ENCODE measurements at regions not wholly inside any gene's neighbourhood (a gene's known extent, or its start where the extent isn't known, plus 50 kb on each side); places are given as distances from the start of the nearest gene placed in this dataset.
"Not testable (repeated sequence)": the region's sequence is repeated elsewhere in the genome, so short reads cannot be mapped to it uniquely, and the experiment has no call there.

DNA sequence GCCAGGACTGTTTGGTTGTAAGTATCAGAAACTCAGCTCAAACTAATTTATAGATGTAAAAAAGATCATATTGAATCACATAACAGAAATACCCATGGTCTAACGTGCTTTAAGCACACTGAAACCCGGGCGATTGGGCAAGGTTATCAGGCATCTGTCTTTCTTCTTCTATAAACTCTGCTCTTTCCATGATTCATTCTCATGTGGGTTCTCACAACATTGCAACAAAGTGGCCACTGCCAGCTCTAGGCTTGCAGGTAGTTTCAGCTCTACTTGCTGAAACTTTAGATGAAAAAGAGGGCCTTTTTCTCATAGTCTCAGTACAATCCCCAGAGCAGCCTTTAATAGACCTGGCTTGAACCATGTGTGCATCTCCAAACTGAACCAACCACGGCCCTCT, 456.1 kb downstream of the MFSD1 start:
- H3K4me1 Mint-ChIP-seq, result no peaks in the 10 kb centered on the region
- H3K9me3 Mint-ChIP-seq, result peaks cover 4% of the 10 kb centered on the region
- peaks cover 30% of the 10 kb centered on the region for H3K27me3 Mint-ChIP-seq
- no peak overlapping the region for H3K4me3 Mint-ChIP-seq
- no peak for ATAC-seq
- no peak overlapping the region for H3K27ac Mint-ChIP-seq
- peaks cover 4% of the 10 kb centered on the region for H3K36me3 Mint-ChIP-seq

DNA sequence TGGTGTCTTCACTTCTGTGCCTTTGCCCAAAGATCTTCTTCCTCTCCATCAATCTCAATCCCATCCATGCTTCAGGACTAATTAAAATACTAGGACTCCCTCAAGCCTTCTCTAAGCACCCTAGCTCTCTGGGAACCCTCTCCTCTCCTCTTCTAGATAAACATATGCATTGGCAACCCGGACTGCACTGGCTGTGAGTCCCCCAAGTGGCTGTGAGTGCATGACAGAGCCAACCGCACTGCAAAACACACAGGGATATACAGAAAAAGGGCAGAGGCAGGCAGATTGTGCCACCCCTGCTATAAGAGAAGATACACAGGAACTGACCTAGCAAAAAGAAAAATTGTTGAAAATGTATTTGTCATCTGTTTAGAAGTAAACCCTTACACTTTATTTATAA, 457.1 kb downstream of the MFSD1 start:
- no peaks in the 10 kb centered on the region for H3K9me3 Mint-ChIP-seq
- no peaks in the 10 kb centered on the region for H3K4me1 Mint-ChIP-seq
- peaks cover 22% of the 10 kb centered on the region for H3K27me3 Mint-ChIP-seq
- H3K4me3 Mint-ChIP-seq, result no peak overlapping the region
- H3K27ac Mint-ChIP-seq, result no peak overlapping the region
- H3K36me3 Mint-ChIP-seq, result no peaks in the 10 kb centered on the region
- ATAC-seq, result no peak

DNA sequence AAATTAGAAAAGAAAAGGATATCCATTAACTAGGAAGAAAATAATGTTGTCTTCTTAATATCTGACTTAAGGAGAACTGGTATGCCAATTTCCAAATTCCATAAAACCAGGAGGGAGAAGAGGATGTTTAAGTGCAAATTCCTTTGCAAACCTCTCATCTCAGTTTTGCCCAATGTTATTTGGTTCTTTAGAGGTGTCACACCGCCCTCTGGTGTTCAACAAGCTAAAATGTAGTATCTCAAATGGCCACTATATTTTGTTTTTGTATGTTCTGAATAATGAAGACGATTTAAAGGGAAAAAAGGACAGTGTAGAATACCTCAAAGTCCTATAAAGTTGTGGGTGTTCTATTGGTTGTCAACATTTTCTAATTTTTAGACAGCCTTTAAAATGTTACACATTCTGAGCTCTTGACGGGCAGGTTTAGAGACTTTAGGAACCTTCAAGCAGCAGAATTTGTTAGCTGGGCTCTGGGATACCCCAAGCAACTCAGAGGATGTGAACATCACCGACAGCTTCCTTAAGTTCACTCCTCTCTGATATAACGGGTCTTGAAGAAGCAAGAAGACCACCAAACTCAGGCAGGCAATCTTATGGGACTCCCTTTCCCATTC, 458.3 kb downstream of the MFSD1 start:
- Mint-ChIP-seq H3K9me3 (no peaks in the 10 kb centered on the region), H3K4me3 (no peak overlapping the region), H3K27ac (no peak overlapping the region), H3K36me3 (no peaks in the 10 kb centered on the region), H3K4me1 (no peaks in the 10 kb centered on the region), H3K27me3 (peaks cover 12% of the 10 kb centered on the region)
- ATAC-seq, result no peak

DNA sequence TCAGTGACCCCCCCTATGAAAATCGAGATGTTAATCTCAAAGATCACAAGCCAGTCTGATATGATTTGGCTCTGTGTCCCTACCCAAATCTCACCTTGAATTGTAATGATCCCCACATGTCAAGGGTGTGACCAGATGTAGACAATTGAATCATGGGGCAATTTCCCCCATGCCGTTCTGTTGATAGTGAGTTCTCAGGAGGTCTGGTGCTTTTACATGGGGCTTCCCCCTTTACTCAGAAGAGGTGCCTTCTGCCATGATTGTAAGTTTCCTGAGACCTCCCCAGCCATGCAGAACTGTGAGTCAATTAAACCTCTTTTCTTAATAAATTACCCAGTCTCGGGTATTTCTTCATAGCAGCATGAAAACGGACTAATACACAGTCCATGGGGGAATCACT, 459.5 kb downstream of the MFSD1 start:
- H3K4me1 Mint-ChIP-seq, H3K9me3 Mint-ChIP-seq, ATAC-seq, H3K4me3 Mint-ChIP-seq, H3K27me3 Mint-ChIP-seq, H3K27ac Mint-ChIP-seq, H3K36me3 Mint-ChIP-seq: not testable (repeated sequence)

DNA sequence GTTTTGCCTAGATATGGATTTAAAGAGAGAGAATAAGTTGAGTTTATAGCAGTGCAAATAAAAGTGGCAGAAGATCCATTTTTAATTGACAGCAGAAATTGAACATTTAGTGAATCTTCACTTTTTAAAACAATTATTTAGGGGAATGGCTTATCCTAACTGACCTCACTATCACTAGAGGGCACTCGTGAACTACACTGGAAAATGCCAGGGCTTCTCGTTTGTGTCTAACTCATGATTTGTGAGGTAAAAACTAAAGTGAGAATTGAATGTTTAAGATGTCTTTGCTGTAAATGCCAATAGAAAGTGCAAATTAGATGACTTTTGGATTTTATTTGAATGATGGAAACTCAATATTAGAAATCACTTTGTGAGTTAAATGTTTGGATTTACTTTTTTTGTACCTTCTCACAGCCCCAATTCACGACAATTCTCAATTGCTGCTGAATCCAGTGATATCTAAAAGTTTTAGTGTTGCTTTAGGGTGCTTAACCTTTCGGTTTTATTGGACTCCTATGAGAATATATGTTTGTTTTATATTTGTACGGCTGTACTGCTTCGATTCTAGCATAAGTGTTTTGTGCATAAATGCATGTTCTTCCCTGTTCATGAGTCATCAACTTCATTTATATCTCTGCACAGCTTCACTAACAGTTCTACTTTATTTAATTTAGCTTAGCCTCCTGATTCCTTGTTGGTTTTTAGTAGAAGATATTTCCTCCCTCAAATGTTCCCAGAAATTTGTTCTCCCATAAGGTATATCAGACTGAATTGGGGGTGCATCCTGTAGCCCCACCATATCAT, 462.1 kb downstream of the MFSD1 start:
- no peak overlapping the region for H3K4me3 Mint-ChIP-seq
- ATAC-seq, result no peak
- no peaks in the 10 kb centered on the region for H3K9me3 Mint-ChIP-seq
- no peaks in the 10 kb centered on the region for H3K36me3 Mint-ChIP-seq
- H3K4me1 Mint-ChIP-seq, result no peaks in the 10 kb centered on the region
- peaks cover 3% of the 10 kb centered on the region for H3K27me3 Mint-ChIP-seq
- H3K27ac Mint-ChIP-seq, result no peak overlapping the region

DNA sequence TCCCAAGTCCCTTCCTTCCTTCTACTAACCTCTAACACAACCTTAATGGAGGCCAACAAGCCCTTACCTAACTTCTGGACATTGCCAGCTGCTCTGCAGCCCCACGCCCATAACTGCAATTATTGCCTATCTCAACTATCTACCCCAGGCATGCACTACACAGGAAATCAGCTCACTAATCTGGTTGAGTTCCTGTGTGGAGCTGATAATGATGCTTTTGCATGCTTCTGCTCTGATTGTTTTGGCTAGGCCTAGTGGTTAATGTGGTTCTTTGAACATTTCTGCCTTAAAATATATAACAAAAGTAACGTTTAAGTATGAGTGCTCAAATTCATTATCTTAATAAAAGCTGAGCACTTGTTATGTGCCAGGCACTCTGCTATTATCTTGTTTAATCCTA, 463.9 kb downstream of the MFSD1 start:
- Mint-ChIP-seq H3K36me3 (no peaks in the 10 kb centered on the region), H3K27me3 (peaks cover 9% of the 10 kb centered on the region), H3K4me3 (no peak overlapping the region), H3K4me1 (no peaks in the 10 kb centered on the region), H3K9me3 (no peaks in the 10 kb centered on the region), H3K27ac (no peak overlapping the region)
- no peak for ATAC-seq

DNA sequence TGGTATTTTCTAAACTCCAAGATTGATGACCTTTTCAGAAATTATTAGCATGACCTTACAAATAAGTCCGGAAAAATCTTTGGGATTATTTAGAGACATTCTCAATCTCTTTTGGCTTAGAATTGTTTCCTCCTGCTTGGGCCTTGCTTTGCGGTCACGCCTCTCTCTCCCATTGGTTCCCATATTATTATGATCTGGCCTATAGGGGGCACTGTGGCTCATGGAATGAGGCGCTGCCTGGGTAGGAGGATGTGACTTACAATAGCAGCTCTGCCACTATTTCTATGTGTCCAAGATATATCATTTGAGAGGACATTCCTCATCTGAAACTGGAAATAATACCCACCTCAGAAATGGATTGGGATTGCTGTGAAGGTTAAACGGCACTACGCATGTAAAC, 464.9 kb downstream of the MFSD1 start:
- no peaks in the 10 kb centered on the region for H3K9me3 Mint-ChIP-seq
- H3K36me3 Mint-ChIP-seq, result no peaks in the 10 kb centered on the region
- H3K4me3 Mint-ChIP-seq, result no peak overlapping the region

DNA sequence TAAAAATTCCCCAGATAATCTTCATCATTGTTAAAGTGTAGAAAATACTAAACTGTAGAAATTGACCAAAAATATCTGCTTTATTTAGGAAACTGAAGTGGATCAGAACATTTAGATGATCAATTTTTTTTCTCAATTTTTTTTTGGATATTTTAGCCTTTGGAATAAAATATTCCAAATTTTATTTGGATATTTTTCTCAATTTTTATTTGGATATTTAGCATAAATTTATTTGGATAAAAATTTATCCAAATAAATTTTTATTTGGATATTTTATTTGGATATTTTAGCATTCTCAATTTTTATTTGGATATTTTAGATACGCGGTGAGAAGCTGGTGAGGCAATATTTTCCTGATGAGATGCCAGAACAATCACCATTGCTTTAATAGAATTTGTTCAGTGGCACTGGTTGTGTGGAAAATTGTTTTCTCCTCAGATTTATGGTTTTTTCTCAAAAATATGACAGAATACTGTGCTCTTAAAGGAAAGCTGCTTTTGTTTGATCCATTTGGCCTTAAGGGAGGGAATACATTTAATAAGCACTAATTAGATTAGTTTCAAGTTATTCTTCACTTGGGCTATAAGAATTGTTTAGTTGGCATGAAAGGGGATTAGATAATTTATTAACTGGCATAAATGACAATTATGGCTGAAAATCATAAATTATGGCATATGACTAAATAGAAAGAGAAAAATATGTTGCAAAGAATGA, 470.1 kb downstream of the MFSD1 start:
- H3K9me3 Mint-ChIP-seq, result no peaks in the 10 kb centered on the region
- no peak overlapping the region for H3K27ac Mint-ChIP-seq
- no peaks in the 10 kb centered on the region for H3K36me3 Mint-ChIP-seq
- ATAC-seq, result no peak
- H3K4me1 Mint-ChIP-seq, result no peaks in the 10 kb centered on the region
- H3K4me3 Mint-ChIP-seq, result no peak overlapping the region
- H3K27me3 Mint-ChIP-seq, result peaks cover 9% of the 10 kb centered on the region

More for the DNA sequence above, 464.9 kb downstream of the MFSD1 start:
- Mint-ChIP-seq H3K4me1 (no peaks in the 10 kb centered on the region), H3K27me3 (peaks cover 9% of the 10 kb centered on the region), H3K27ac (no peak overlapping the region)
- ATAC-seq, result no peak

DNA sequence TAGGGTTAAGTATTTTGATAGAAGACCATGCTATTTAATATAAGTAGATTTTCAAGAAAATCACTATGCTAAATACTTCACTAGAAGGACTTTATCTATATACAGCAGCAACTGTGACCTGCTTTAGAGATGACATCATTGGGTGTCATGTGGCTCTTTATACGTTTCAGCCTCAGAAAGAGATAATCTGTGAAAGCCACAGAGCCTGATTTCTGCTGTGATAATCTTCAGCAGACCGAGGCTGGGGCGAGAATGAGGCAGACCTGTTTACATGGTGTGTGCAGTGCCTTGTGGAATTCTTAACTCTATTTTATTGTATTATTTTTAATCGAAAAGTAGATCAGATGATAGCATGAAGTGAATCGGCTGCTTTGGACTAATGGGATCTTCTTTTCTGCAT, 471.2 kb downstream of the MFSD1 start:
- Mint-ChIP-seq H3K4me1 (no peaks in the 10 kb centered on the region), H3K36me3 (no peaks in the 10 kb centered on the region), H3K27ac (no peak overlapping the region), H3K4me3 (no peak overlapping the region), H3K27me3 (peaks cover 9% of the 10 kb centered on the region), H3K9me3 (no peaks in the 10 kb centered on the region)
- no peak for ATAC-seq

DNA sequence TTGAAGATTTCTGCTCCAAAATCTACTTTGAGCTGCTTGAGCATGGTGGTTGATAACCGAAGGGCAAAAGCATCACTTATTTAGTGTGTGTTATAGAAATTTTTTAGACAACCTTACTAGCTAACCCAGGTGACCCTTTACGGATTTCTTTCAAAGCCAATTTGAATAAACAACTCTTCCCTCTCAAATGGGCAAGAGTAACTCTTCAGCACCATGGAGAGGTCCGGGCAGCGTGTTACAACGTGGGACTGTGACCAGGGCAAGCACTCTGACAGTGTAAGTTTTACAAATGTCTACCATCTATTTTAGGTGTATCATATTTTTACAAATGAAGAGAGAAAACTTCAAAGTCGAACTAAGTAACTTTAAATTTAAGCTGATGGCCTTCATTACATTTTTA, 471.8 kb downstream of the MFSD1 start:
- no peak for ATAC-seq
- Mint-ChIP-seq H3K27ac (no peak overlapping the region), H3K27me3 (peaks cover 9% of the 10 kb centered on the region), H3K36me3 (no peaks in the 10 kb centered on the region), H3K9me3 (no peaks in the 10 kb centered on the region), H3K4me1 (no peaks in the 10 kb centered on the region), H3K4me3 (no peak overlapping the region)

DNA sequence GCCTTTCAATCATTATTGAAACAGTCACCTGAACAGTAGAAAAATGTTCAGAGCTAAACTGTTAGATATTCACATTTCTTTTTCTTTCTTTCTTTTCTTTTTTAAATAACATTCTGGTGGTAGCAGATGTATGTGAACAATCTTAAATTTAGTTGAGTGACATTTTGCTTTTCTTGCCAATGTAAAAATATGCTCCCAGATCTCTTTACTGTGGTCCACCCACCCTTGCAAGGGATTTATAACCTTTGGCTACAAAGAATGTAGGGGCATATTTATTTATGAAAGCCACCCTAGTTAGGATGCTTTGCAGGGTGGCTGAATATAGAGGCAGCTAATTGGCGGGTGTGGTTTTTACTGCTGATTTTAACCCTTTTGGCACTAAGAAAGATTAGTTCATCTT, 473.9 kb downstream of the MFSD1 start:
- H3K4me1 Mint-ChIP-seq, result no peaks in the 10 kb centered on the region
- no peak for ATAC-seq
- peaks cover 6% of the 10 kb centered on the region for H3K9me3 Mint-ChIP-seq
- no peaks in the 10 kb centered on the region for H3K36me3 Mint-ChIP-seq
- H3K4me3 Mint-ChIP-seq, result no peak overlapping the region
- H3K27me3 Mint-ChIP-seq, result no peaks in the 10 kb centered on the region
- no peak overlapping the region for H3K27ac Mint-ChIP-seq

DNA sequence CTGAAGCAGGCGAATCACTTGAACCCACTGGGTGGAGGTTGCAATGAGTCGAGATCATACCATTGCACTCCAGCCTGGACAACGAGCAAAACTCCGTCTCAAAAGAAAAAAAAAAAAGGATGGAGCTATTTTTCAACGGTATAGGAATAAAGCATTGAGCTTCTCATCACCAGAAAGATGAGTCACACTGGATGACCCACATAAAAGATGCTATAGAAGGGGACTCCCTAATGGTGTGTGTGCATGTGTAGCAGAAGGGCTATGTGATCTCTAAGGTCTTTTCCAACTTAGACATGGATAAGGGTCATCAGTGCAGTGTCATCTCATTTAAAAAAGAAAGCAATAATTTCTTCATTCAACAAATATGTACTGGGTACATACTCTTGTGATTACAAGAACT, 476.0 kb downstream of the MFSD1 start:
- H3K27me3 Mint-ChIP-seq, result no peaks in the 10 kb centered on the region
- H3K4me1 Mint-ChIP-seq, result no peaks in the 10 kb centered on the region
- no peaks in the 10 kb centered on the region for H3K36me3 Mint-ChIP-seq
- peaks cover 6% of the 10 kb centered on the region for H3K9me3 Mint-ChIP-seq
- no peak for ATAC-seq
- no peak overlapping the region for H3K4me3 Mint-ChIP-seq
- no peak overlapping the region for H3K27ac Mint-ChIP-seq

DNA sequence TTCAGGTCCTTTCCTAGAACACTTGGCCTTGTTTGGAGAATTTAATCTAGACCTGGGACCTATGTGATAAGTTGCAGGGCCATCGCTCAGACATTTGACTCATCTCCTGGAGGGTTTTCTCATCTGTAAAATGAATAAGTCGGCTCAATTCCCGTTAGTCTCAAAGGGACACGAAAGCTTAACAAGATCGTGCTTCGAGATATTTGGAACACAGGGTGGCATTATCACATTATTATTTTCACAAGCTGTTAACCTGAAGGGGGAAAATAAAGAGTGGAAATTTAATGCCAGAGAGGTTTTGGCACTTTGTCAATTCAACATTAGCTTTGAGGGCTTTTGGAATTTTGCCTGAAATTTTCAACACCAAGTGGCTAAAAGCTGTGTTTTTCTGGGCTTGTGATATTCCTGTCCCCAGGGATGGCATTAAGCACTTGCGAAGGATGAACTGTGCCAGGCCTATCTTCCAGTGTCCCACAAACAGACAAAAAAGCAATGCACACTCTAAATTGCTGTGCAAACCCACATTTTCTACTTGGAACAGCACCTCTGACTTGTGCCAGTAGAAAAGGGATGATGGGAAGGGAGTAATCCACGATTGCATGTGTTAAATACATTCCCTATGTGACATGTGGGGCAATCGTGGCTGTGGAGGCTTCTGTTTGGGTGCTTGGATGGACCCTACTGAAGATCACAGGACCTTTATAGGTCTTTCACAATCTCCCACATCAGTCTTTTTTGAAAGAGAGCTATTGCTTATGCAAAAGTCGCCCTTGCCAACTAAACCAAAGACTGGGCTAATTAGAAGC, 478.7 kb downstream of the MFSD1 start:
- ATAC-seq, result no peak
- Mint-ChIP-seq H3K36me3 (no peaks in the 10 kb centered on the region), H3K4me1 (no peaks in the 10 kb centered on the region), H3K4me3 (no peak overlapping the region), H3K9me3 (peaks cover 6% of the 10 kb centered on the region), H3K27ac (no peak overlapping the region), H3K27me3 (no peaks in the 10 kb centered on the region)

DNA sequence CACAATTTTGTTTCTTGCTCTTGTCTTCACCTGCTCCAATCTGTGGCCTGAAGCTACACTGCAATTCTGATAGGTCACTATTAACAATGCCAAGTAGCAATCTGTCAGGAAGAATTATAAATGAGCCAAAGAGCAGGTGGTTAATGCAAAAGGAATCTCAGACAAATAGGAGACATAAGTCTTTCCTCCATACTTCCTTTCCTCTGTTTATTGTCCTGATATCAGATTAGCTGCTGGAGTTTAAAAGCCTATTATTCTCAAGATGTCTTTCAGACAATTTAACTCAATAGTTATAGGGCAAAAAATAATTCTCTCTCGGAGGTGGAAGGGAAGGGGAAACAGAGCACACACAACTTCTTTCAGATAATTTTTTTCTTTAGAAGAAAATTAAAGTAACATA, 491.6 kb downstream of the MFSD1 start:
- Mint-ChIP-seq H3K4me1 (no peaks in the 10 kb centered on the region), H3K4me3 (no peak overlapping the region), H3K27me3 (peaks cover 8% of the 10 kb centered on the region), H3K9me3 (peaks cover 5% of the 10 kb centered on the region), H3K27ac (no peak overlapping the region), H3K36me3 (no peaks in the 10 kb centered on the region)
- no peak for ATAC-seq

DNA sequence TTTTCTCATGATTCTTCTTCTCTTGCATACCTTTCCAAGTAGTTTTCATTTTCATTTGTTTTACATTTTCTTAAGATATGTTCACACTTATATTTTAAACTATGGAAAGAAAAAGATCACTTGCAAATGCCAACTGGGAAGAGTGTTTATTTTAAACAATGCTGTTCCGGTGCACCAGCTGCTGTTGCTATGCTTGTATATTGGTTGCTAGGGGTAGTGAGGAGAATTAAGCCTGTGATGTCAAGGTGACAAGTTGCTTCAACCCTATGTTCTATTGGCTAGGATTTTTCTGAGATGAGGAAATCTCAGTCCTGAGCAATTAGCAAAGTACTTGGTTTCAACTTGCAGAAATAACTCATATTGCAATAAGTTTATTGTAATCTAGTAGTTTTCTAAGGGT, 500.1 kb downstream of the MFSD1 start:
- H3K4me3 Mint-ChIP-seq, result no peak overlapping the region
- no peaks in the 10 kb centered on the region for H3K36me3 Mint-ChIP-seq
- no peak for ATAC-seq
- peaks cover 10% of the 10 kb centered on the region for H3K9me3 Mint-ChIP-seq
- H3K27ac Mint-ChIP-seq, result no peak overlapping the region
- no peaks in the 10 kb centered on the region for H3K4me1 Mint-ChIP-seq
- peaks cover 21% of the 10 kb centered on the region for H3K27me3 Mint-ChIP-seq

Data from stimulated activated memory B cell treated with anti-CD40 and anti-IgM and Interleukin-4, amounts not matched to agents 10 μg/mL and 1 μg/mL and 100 μg/mL, for 72 hours (primary cell).